Neuronal stem cell (in vitro differentiated cells): ENCODE measurements at regions not wholly inside any gene's neighbourhood (a gene's known extent, or its start where the extent isn't known, plus 50 kb on each side); places are given as distances from the start of the nearest gene placed in this dataset.

Source experiments
- DNase-seq: peaks from one replicate; pipeline ENCODE4 v3.0.0-alpha.2; 2013; ENCODE audit warnings: low spot score
- H2AFZ ChIP-seq: one replicate; pipeline ENCODE4 v1.6.1; 2013; ENCODE audit warnings: mild to moderate bottlenecking, low read length, inconsistent platforms
- H2AK5ac ChIP-seq: 2 replicates; pipeline ENCODE4 v1.6.1; 2013; ENCODE audit warnings: low read depth, mild to moderate bottlenecking, inconsistent platforms, low read length, moderate library complexity, mixed read lengths
- H2BK120ac ChIP-seq: 2 replicates; pipeline ENCODE4 v1.6.1; 2013; ENCODE audit warnings: low read depth, mild to moderate bottlenecking, inconsistent platforms, low read length, moderate library complexity, mixed read lengths
- H2BK12ac ChIP-seq: one replicate; pipeline ENCODE4 v1.6.1; 2013; ENCODE audit warnings: low read length, inconsistent platforms
- H2BK15ac ChIP-seq: 2 replicates; pipeline ENCODE4 v1.6.1; 2013; ENCODE audit warnings: mild to moderate bottlenecking, low read length, inconsistent platforms, mixed read lengths
- H2BK5ac ChIP-seq: one replicate; pipeline ENCODE4 v1.6.1; 2013; ENCODE audit warnings: inconsistent platforms, mild to moderate bottlenecking, low read length, moderate library complexity
- H3K14ac ChIP-seq: one replicate; pipeline ENCODE4 v1.6.1; 2013; ENCODE audit warnings: low read length, inconsistent platforms
- H3K18ac ChIP-seq: 2 replicates; pipeline ENCODE4 v1.6.1; 2013; ENCODE audit warnings: low read length, inconsistent platforms
- H3K23ac ChIP-seq: 2 replicates; pipeline ENCODE4 v1.6.1; 2013; ENCODE audit warnings: low read depth, mild to moderate bottlenecking, mixed read lengths, low read length, inconsistent platforms; ENCODE audit not compliant: poor library complexity
- H3K27ac ChIP-seq: replicated peaks from 3 replicates; pipeline ENCODE4 v1.5.1; 2013; ENCODE audit warnings: low read length, inconsistent platforms
- H3K27me3 ChIP-seq, 3 experiments: 2 replicates each; pipeline ENCODE4 v1.6.1; 2013; ENCODE audit warnings: low read length in 3 of 3, mild to moderate bottlenecking in 2 of 3, inconsistent platforms in 1 of 3, low read depth in 1 of 3, mixed read lengths in 1 of 3, moderate library complexity in 1 of 3; ENCODE audit not compliant: control insufficient read depth in 3 of 3, insufficient read depth in 3 of 3
- H3K36me3 ChIP-seq, 2 donors: replicated peaks in 1 of 2; 2 replicates each; pipeline ENCODE4 v1.6.1; 2013; ENCODE audit warnings: low read length in 2 of 2; ENCODE audit not compliant: control insufficient read depth in 2 of 2, insufficient read depth in 2 of 2
- H3K4ac ChIP-seq: 2 replicates; pipeline ENCODE4 v1.6.1; 2013; ENCODE audit warnings: inconsistent platforms, mild to moderate bottlenecking, low read length, moderate library complexity
- H3K4me1 ChIP-seq, 2 donors: 1 replicate in 1 of 2; 2 replicates in 1 of 2; pipeline ENCODE4 v1.6.1; 2013; ENCODE audit warnings: low read length in 2 of 2, low read depth in 1 of 2; ENCODE audit not compliant: control insufficient read depth in 2 of 2, insufficient read depth in 1 of 2
- H3K4me2 ChIP-seq: one replicate; pipeline ENCODE4 v1.6.1; 2013; ENCODE audit warnings: mild to moderate bottlenecking, low read length, inconsistent platforms; ENCODE audit not compliant: insufficient read depth, poor library complexity, severe bottlenecking
- H3K4me3 ChIP-seq, 2 donors: 2 replicates each; pipeline ENCODE4 v1.5.1; 2013; ENCODE audit warnings: low read length in 2 of 2, mild to moderate bottlenecking in 2 of 2, inconsistent platforms in 1 of 2, moderate library complexity in 1 of 2
- H3K79me1 ChIP-seq: one replicate; pipeline ENCODE4 v1.6.1; 2013; ENCODE audit warnings: low read depth, mild to moderate bottlenecking, inconsistent platforms, low read length, moderate library complexity
- H3K9ac ChIP-seq: one replicate; pipeline ENCODE4 v1.6.1; 2013; ENCODE audit warnings: mild to moderate bottlenecking, low read depth, low read length, inconsistent platforms; ENCODE audit not compliant: poor library complexity
- H3K9me3 ChIP-seq, 2 donors: replicated peaks in 1 of 2; 2 replicates each; pipeline versions ENCODE3 to v1.6.1; 2013; ENCODE audit warnings: low read length in 2 of 2, mild to moderate bottlenecking in 2 of 2, inconsistent platforms in 1 of 2, low read depth in 1 of 2, mixed read lengths in 1 of 2, moderate library complexity in 1 of 2; ENCODE audit not compliant: control insufficient read depth in 2 of 2, insufficient read depth in 1 of 2
- H4K8ac ChIP-seq: one replicate; pipeline ENCODE4 v1.6.1; 2013; ENCODE audit warnings: low read depth, mild to moderate bottlenecking, inconsistent platforms, low read length, moderate library complexity
- H4K91ac ChIP-seq: one replicate; pipeline ENCODE4 v1.6.1; 2013; ENCODE audit warnings: low read length, low read depth, mild to moderate bottlenecking, inconsistent platforms; ENCODE audit not compliant: poor library complexity
- WGBS, 2 donors: extraction: QIAGEN DNeasy Blood & Tissue Kit; methylation state at CpG; one replicate each; pipeline ENCODE4 v1.1.7; 2013; ENCODE audit warnings: missing lambda C conversion rate in 2 of 2, mixed read lengths in 1 of 2; ENCODE audit not compliant: insufficient read length in 2 of 2, insufficient replicate concordance in 1 of 2; ENCODE audit errors: extremely low coverage in 2 of 2; 5-methylcytosine and 5-hydroxymethylcytosine counted together

- DNase-seq: no peak
- WGBS, 2 donors: no CpG with 5 or more reads among the region's 1 CpG
- H3K9me3 ChIP-seq: peaks cover 2 to 6% of the 10 kb centered on the region in 2 donors
Observed at GRCh38 chr2:11889854-11890253, 143.4 kb downstream of the LPIN1 start.

GRCh38 chr2:11891028-11891427 is 144.6 kb downstream of the LPIN1 start:
- H3K23ac ChIP-seq: no peak overlapping the region
- no peak overlapping the region for H4K91ac ChIP-seq
- H2AFZ ChIP-seq: no peak overlapping the region
- H3K14ac ChIP-seq: no peak overlapping the region
- H2BK15ac ChIP-seq: no peak overlapping the region
- H3K18ac ChIP-seq: no peak overlapping the region
- H2AK5ac ChIP-seq: no peak overlapping the region
- H4K8ac ChIP-seq: no peak overlapping the region
- no CpG with 5 or more reads among the region's 5 CpGs for WGBS, 2 donors
- H2BK5ac ChIP-seq: no peak overlapping the region
- peaks cover 2 to 4% of the 10 kb centered on the region in 2 donors for H3K4me1 ChIP-seq
- no peak overlapping the region for H2BK12ac ChIP-seq
- H3K4ac ChIP-seq: no peak overlapping the region
- no peak overlapping the region for H3K4me2 ChIP-seq
- no peak overlapping the region for H2BK120ac ChIP-seq
- DNase-seq: no peak
- H3K27ac ChIP-seq: no peak overlapping the region
- H3K9ac ChIP-seq: no peak overlapping the region
- H3K4me3 ChIP-seq: no peak overlapping the region
- H3K79me1 ChIP-seq: no peaks in the 10 kb centered on the region
- no peaks in the 10 kb centered on the region for H3K36me3 ChIP-seq
- no peaks in the 10 kb centered on the region for H3K27me3 ChIP-seq
- H3K9me3 ChIP-seq: peaks cover 2 to 12% of the 10 kb centered on the region in 2 donors

More at GRCh38 chr2:11889854-11890253, 143.4 kb downstream of the LPIN1 start:
- Histone ChIP-seq H3K27me3 (no peaks in the 10 kb centered on the region), H2BK15ac (no peak overlapping the region), H2BK12ac (no peak overlapping the region), H2AK5ac (no peak overlapping the region), H4K91ac (no peak overlapping the region), H3K9ac (no peak overlapping the region), H2BK120ac (no peak overlapping the region), H2BK5ac (no peak overlapping the region), H3K36me3 (no peaks in the 10 kb centered on the region), H3K4ac (no peak overlapping the region), H3K4me1 (peaks cover 0 to 2% of the 10 kb centered on the region in 2 donors), H3K27ac (no peak overlapping the region), H3K14ac (no peak overlapping the region), H3K4me2 (no peak overlapping the region), H2AFZ (no peak overlapping the region), H3K18ac (no peak overlapping the region), H3K23ac (no peak overlapping the region), H4K8ac (no peak overlapping the region), H3K4me3 (no peak overlapping the region), H3K79me1 (no peaks in the 10 kb centered on the region)

GRCh38 chr2:11891671-11892440 is 145.4 kb downstream of the LPIN1 start:
- Histone ChIP-seq H3K14ac (no peak overlapping the region), H4K91ac (no peak overlapping the region), H2AFZ (no peak overlapping the region), H2BK5ac (no peak overlapping the region), H3K18ac (no peak overlapping the region), H3K4me3 (no peak overlapping the region), H3K9ac (no peak overlapping the region), H3K4ac (no peak overlapping the region), H3K79me1 (no peaks in the 10 kb centered on the region), H3K4me1 (peaks cover 7 to 12% of the 10 kb centered on the region in 2 donors), H2AK5ac (no peak overlapping the region), H3K4me2 (no peak overlapping the region), H3K9me3 (peaks cover 2 to 12% of the 10 kb centered on the region in 2 donors), H2BK15ac (no peak overlapping the region), H3K27ac (no peak overlapping the region), H2BK12ac (no peak overlapping the region), H3K36me3 (no peaks in the 10 kb centered on the region), H3K27me3 (no peaks in the 10 kb centered on the region), H3K23ac (no peak overlapping the region), H2BK120ac (no peak overlapping the region), H4K8ac (no peak overlapping the region)
- no peak for DNase-seq
- no CpG with 5 or more reads among the region's 4 CpGs for WGBS, 2 donors

GRCh38 chr2:11896386-11896785 is 150.0 kb downstream of the LPIN1 start:
- Histone ChIP-seq H3K79me1 (no peaks in the 10 kb centered on the region), H3K4ac (no peak overlapping the region), H3K4me1 (peaks cover 8 to 15% of the 10 kb centered on the region in 2 donors), H3K4me3 (no peak overlapping the region), H2AFZ (peak overlapping the region; percentile 68), H2BK12ac (no peak overlapping the region), H2BK15ac (no peak overlapping the region), H2BK120ac (no peak overlapping the region), H4K91ac (no peak overlapping the region), H3K4me2 (no peak overlapping the region), H3K27me3 (no peaks in the 10 kb centered on the region), H3K23ac (no peak overlapping the region), H3K36me3 (no peaks in the 10 kb centered on the region), H3K9ac (no peak overlapping the region), H2AK5ac (no peak overlapping the region), H3K18ac (peak overlapping the region; percentile 82), H3K14ac (no peak overlapping the region), H3K9me3 (peaks cover 0 to 6% of the 10 kb centered on the region in 2 donors), H2BK5ac (no peak overlapping the region), H4K8ac (no peak overlapping the region), H3K27ac (peak overlapping the region; percentile 70)
- no CpG with 5 or more reads among the region's 3 CpGs for WGBS, 2 donors
- DNase-seq: peak; percentile 39
